ENCODE measurements at regions not wholly inside any gene's neighbourhood (a gene's known extent, or its start where the extent isn't known, plus 50 kb on each side); places are given as distances from the start of the nearest gene placed in this dataset.

- H3K36me3 ChIP-seq (ENCODE audit: control insufficient read depth, insufficient read depth, low read length): no peaks in the 10 kb centered on the region
- WGBS, 2 experiments (ENCODE audit: insufficient coverage in 1 of 2, insufficient read length in 1 of 2): 93% methylated on average over 5 of the region's 6 CpGs; no CpG with 5 or more reads in 1 of the 2 experiments
- Mint-ChIP-seq H3K4me1 (peaks cover 3% of the 10 kb centered on the region), H3K27ac (no peak overlapping the region), H3K9me3 (no peaks in the 10 kb centered on the region), H3K27me3 (ENCODE audit: insufficient read depth) (peaks cover 11% of the 10 kb centered on the region), H3K36me3 (ENCODE audit: low read depth) (no peaks in the 10 kb centered on the region), H3K4me3 (no peak overlapping the region)
- H3K27ac ChIP-seq (ENCODE audit: low read depth, low read length): no peak overlapping the region
- no peaks in the 10 kb centered on the region for H3K4me1 ChIP-seq (ENCODE audit: control insufficient read depth, insufficient read depth, low read length)
- no peak for TF ChIP-seq CTCF (conservative IDR thresholded peaks at IDR 0.05)
- peaks cover 4% of the 10 kb centered on the region for H3K27me3 ChIP-seq (ENCODE audit: control insufficient read depth, insufficient read depth, low read length, poor library complexity, severe bottlenecking)
- no peak overlapping the region for H3K9ac ChIP-seq (ENCODE audit: extremely low read depth, low read length, poor library complexity, severe bottlenecking)
- no peaks in the 10 kb centered on the region for H3K9me3 ChIP-seq (ENCODE audit: control insufficient read depth, low read length)
- H3K4me3 ChIP-seq (ENCODE audit: low read length): no peak overlapping the region
- no peak for DNase-seq
Observed at GRCh38 chr10:113320987-113321386, 231.9 kb upstream of the HABP2 start.

- H3K4me3 Mint-ChIP-seq: no peak overlapping the region
- no peak overlapping the region for H3K27ac Mint-ChIP-seq
- H3K9ac ChIP-seq (ENCODE audit: extremely low read depth, low read length, poor library complexity, severe bottlenecking): no peak overlapping the region
Observed at GRCh38 chr10:113322843-113323242, 230.0 kb upstream of the HABP2 start.

GRCh38 chr10:113323985-113324384, 228.9 kb upstream of the HABP2 start:
- Mint-ChIP-seq H3K36me3 (ENCODE audit: low read depth) (no peaks in the 10 kb centered on the region), H3K4me1 (peaks cover 12% of the 10 kb centered on the region), H3K9me3 (no peaks in the 10 kb centered on the region), H3K27me3 (ENCODE audit: insufficient read depth) (peaks cover 9% of the 10 kb centered on the region), H3K4me3 (no peak overlapping the region), H3K27ac (no peak overlapping the region)
- TF ChIP-seq CTCF (conservative IDR thresholded peaks at IDR 0.05): no peak
- Histone ChIP-seq H3K9me3 (ENCODE audit: control insufficient read depth, low read length) (no peaks in the 10 kb centered on the region), H3K36me3 (ENCODE audit: control insufficient read depth, insufficient read depth, low read length) (no peaks in the 10 kb centered on the region), H3K27ac (ENCODE audit: low read depth, low read length) (no peak overlapping the region), H3K4me3 (ENCODE audit: low read length) (no peak overlapping the region), H3K9ac (ENCODE audit: extremely low read depth, low read length, poor library complexity, severe bottlenecking) (no peak overlapping the region), H3K4me1 (ENCODE audit: control insufficient read depth, insufficient read depth, low read length) (peaks cover 4% of the 10 kb centered on the region), H3K27me3 (ENCODE audit: control insufficient read depth, insufficient read depth, low read length, poor library complexity, severe bottlenecking) (peaks cover 4% of the 10 kb centered on the region)
- DNase-seq: no peak
- 87 to 93% methylated on average over 3 to 4 of the region's 4 CpGs for WGBS, 2 experiments (ENCODE audit: insufficient coverage in 1 of 2, insufficient read length in 1 of 2)

More at GRCh38 chr10:113322843-113323242, 230.0 kb upstream of the HABP2 start:
- no peak for TF ChIP-seq CTCF (conservative IDR thresholded peaks at IDR 0.05)
- H3K27me3 ChIP-seq (ENCODE audit: control insufficient read depth, insufficient read depth, low read length, poor library complexity, severe bottlenecking): peaks cover 4% of the 10 kb centered on the region
- no peak overlapping the region for H3K27ac ChIP-seq (ENCODE audit: low read depth, low read length)
- Mint-ChIP-seq H3K4me1 (peaks cover 14% of the 10 kb centered on the region), H3K36me3 (ENCODE audit: low read depth) (no peaks in the 10 kb centered on the region), H3K9me3 (no peaks in the 10 kb centered on the region), H3K27me3 (ENCODE audit: insufficient read depth) (peaks cover 11% of the 10 kb centered on the region)
- H3K9me3 ChIP-seq (ENCODE audit: control insufficient read depth, low read length): no peaks in the 10 kb centered on the region
- H3K36me3 ChIP-seq (ENCODE audit: control insufficient read depth, insufficient read depth, low read length): no peaks in the 10 kb centered on the region
- H3K4me1 ChIP-seq (ENCODE audit: control insufficient read depth, insufficient read depth, low read length): peaks cover 4% of the 10 kb centered on the region
- whole genome bisulfite sequencing, 2 experiments (ENCODE audit: insufficient coverage in 1 of 2, insufficient read length in 1 of 2): 89 to 93% methylated on average over 3 to 4 of the region's 4 CpGs
- DNase-seq: no peak
- no peak overlapping the region for H3K4me3 ChIP-seq (ENCODE audit: low read length)
